K562 (cell line): ENCODE measurements at regions not wholly inside any gene's neighbourhood (a gene's known extent, or its start where the extent isn't known, plus 50 kb on each side); places are given as distances from the start of the nearest gene placed in this dataset.

Experiments used
- ATAC-seq: fragments of 200-7000 bp; cut with Tn5 transposase; 3 replicates; pipeline ENCODE4 v1.9.1; 2020; ENCODE audit warnings: moderate library complexity
- BruUV-seq: library from RNA; stranded (reverse); fragments of 400-500 nt; replicated peaks from 2 replicates; lab custom pipeline; 2021; lab: Mats Ljungman, UMichigan
- CTCF ChIA-PET: fragments of 300-600 bp; formaldehyde crosslinking; extraction: SDS; loops from one replicate; lab custom pipeline; 2021; ENCODE audit warnings: low intra/inter-chr PET ratio; lab: Yijun Ruan, JAX
- POLR2A ChIA-PET: fragments of 300-600, 350-650 bp; sonication (Branson Sonifier 250); formaldehyde crosslinking; extraction: SDS; loops from one replicate; lab custom pipeline; 2021; ENCODE audit warnings: antibody characterized with exemption, inconsistent platforms; lab: Yijun Ruan, JAX
- DNase-seq, 4 experiments: peaks; one replicate each; pipeline versions ENCODE4 v3.0.0 to v3.0.0-alpha.2; 2011 to 2018; ENCODE audit warnings: low spot score in 3 of 4, mixed read lengths in 3 of 4; ENCODE audit errors: extremely low read depth in 1 of 4
- FAIRE-seq: peaks from 2 replicates; lab custom pipeline; 2011; peaks lifted over from hg19 to GRCh38; lab: Jason Lieb, UNC
- H2AFZ ChIP-seq: 2 replicates; pipeline ENCODE4 v1.6.0; 2011; ENCODE audit warnings: low read depth, low read length, control low read depth, inconsistent platforms
- H3K27ac ChIP-seq: fragments of 200-600 bp; 3 replicates; pipeline ENCODE4 v1.8.0; 2011; ENCODE audit warnings: low read depth, mild to moderate bottlenecking, control low read depth, inconsistent platforms, low read length, moderate library complexity, mixed read lengths; ENCODE audit errors: extremely low read depth
- H3K27me3 ChIP-seq, 2 experiments: fragments of 300-600 bp in 1 of 2; 2 replicates in 1 of 2; 3 replicates in 1 of 2; pipeline versions ENCODE4 v1.6.0 to v1.8.0; 2011; ENCODE audit warnings: inconsistent platforms in 2 of 2, low read length in 2 of 2, mild to moderate bottlenecking in 1 of 2, mixed read lengths in 1 of 2, moderate library complexity in 1 of 2; ENCODE audit not compliant: control insufficient read depth in 2 of 2, insufficient read depth in 2 of 2
- H3K36me3 ChIP-seq: fragments of 300-600 bp; 3 replicates; pipeline ENCODE4 v1.8.0; 2011; ENCODE audit warnings: mild to moderate bottlenecking, low read length, inconsistent platforms; ENCODE audit not compliant: control insufficient read depth, insufficient read depth
- H3K4me1 ChIP-seq, 2 experiments: fragments of 200-600 bp in 1 of 2; replicated peaks in 1 of 2; 2 replicates in 1 of 2; 3 replicates in 1 of 2; pipeline versions ENCODE4 v1.5.1 to v1.8.0; 2011; ENCODE audit warnings: inconsistent platforms in 2 of 2, low read length in 2 of 2, mild to moderate bottlenecking in 1 of 2, mixed read lengths in 1 of 2, moderate library complexity in 1 of 2; ENCODE audit not compliant: control insufficient read depth in 2 of 2, insufficient read depth in 2 of 2
- H3K4me2 ChIP-seq: 2 replicates; pipeline ENCODE4 v1.6.1; 2011; ENCODE audit warnings: low read length, control low read depth, inconsistent platforms, mixed read lengths; ENCODE audit not compliant: insufficient read depth
- H3K4me3 ChIP-seq: fragments of 200-600 bp; sonication (generic), shearing (Covaris generic); 2 replicates; pipeline ENCODE4 v1.5.1; 2016; ENCODE audit warnings: control low read depth, inconsistent platforms
- H3K79me2 ChIP-seq: fragments of 200-600 bp; 3 replicates; pipeline ENCODE4 v1.8.0; 2011; ENCODE audit warnings: low read length, inconsistent platforms; ENCODE audit not compliant: control insufficient read depth, insufficient read depth
- H3K9ac ChIP-seq, 2 experiments: 2 replicates each; pipeline versions ENCODE4 v1.6.0 to v1.6.1; 2011; ENCODE audit warnings: low read depth in 2 of 2, low read length in 2 of 2, control low read depth in 1 of 2, inconsistent platforms in 1 of 2, mild to moderate bottlenecking in 1 of 2, mixed read lengths in 1 of 2; ENCODE audit not compliant: insufficient read depth in 1 of 2
- H3K9me1 ChIP-seq: one replicate; pipeline ENCODE4 v1.6.0; 2011; ENCODE audit warnings: inconsistent platforms, mild to moderate bottlenecking, low read length, moderate library complexity; ENCODE audit not compliant: control insufficient read depth, insufficient read depth
- H3K9me3 ChIP-seq: replicated peaks from 2 replicates; pipeline ENCODE4 v1.5.1; 2011; ENCODE audit warnings: low read depth, low read length, inconsistent platforms; ENCODE audit not compliant: control insufficient read depth, insufficient read depth
- H4K20me1 ChIP-seq: replicated peaks from 2 replicates; pipeline ENCODE4 v1.6.1; 2011; ENCODE audit warnings: low read length, inconsistent platforms, mixed read lengths; ENCODE audit not compliant: control insufficient read depth, insufficient read depth
- CBX2 ChIP-seq: fragments of 200-600 bp; sonication (generic); IDR thresholded peaks from one replicate; pipeline ENCODE4 v1.6.1; 2012; ENCODE audit warnings: mild to moderate bottlenecking, low read length, inconsistent platforms; ENCODE audit not compliant: insufficient read depth, poor library complexity, severe bottlenecking
- CCNT2 ChIP-seq: IDR thresholded peaks from 2 replicates; pipeline ENCODE4 v1.6.1; 2011; ENCODE audit warnings: borderline replicate concordance, low read depth, mild to moderate bottlenecking, moderate library complexity, mixed read lengths, low read length; ENCODE audit not compliant: insufficient read length; ENCODE audit errors: extremely low read depth
- CHD1 ChIP-seq: fragments of 200-600 bp; sonication (generic); IDR thresholded peaks from one replicate; pipeline ENCODE4 v1.6.1; 2012; ENCODE audit warnings: mild to moderate bottlenecking, moderate library complexity, low read length, inconsistent platforms
- CHD4 ChIP-seq: fragments of 200-600 bp; sonication (generic); IDR thresholded peaks from 3 replicates; pipeline ENCODE4 v1.6.1; 2012; ENCODE audit warnings: low read depth, mild to moderate bottlenecking, mixed read lengths, low read length, inconsistent platforms; ENCODE audit not compliant: insufficient read depth, insufficient replicate concordance, poor library complexity, severe bottlenecking
- CREB1 ChIP-seq, 2 experiments: sonication (generic) in 1 of 2; formaldehyde crosslinking in 1 of 2; IDR thresholded peaks; 2 replicates each; pipeline versions ENCODE4 v1.6.1 to v1.8.0; 2012 to 2022; ENCODE audit warnings: inconsistent platforms in 1 of 2, mild to moderate bottlenecking in 1 of 2, missing genetic modification reagents in 1 of 2, moderate library complexity in 1 of 2
- FOXO4 ChIP-seq: fragments of 450-650 bp; formaldehyde crosslinking; IDR thresholded peaks from 2 replicates; pipeline ENCODE4 v1.4.0; 2020; ENCODE audit warnings: mild to moderate bottlenecking, moderate library complexity
- HNRNPH1 ChIP-seq: fragments of 200-400 bp; formaldehyde crosslinking; optimal IDR thresholded peaks from 2 replicates; pipeline ENCODE3; 2017; ENCODE audit warnings: low read depth, mild to moderate bottlenecking, low read length, moderate library complexity
- MBD1 ChIP-seq: fragments of 250-450 bp; sonication (Bioruptor Pico); IDR thresholded peaks from 2 replicates; pipeline ENCODE4 v1.8.0; 2022; ENCODE audit warnings: inconsistent platforms
- MEF2D ChIP-seq: conservative IDR thresholded peaks from 2 replicates; pipeline ENCODE4 v1.6.1; 2016; ENCODE audit warnings: low read depth, missing genetic modification characterization, missing compliant biosample characterization
- SMARCB1 ChIP-seq: IDR thresholded peaks from 2 replicates; pipeline ENCODE4 v1.6.1; 2011; ENCODE audit warnings: improper control_type of control experiment, low read depth; ENCODE audit not compliant: insufficient read length
- ZFP91 ChIP-seq: sonication (generic); formaldehyde crosslinking; IDR thresholded peaks from 2 replicates; pipeline ENCODE4 v1.8.0; 2022; ENCODE audit warnings: mild to moderate bottlenecking, missing genetic modification reagents
- ZNF124 ChIP-seq: sonication (generic); formaldehyde crosslinking; IDR thresholded peaks from 2 replicates; pipeline ENCODE4 v1.8.1; 2022; ENCODE audit warnings: missing genetic modification reagents
- ZNF655 ChIP-seq: fragments of 250-450 bp; sonication (Bioruptor Pico); IDR thresholded peaks from 2 replicates; pipeline ENCODE4 v1.5.0; 2021
- ZNF778 ChIP-seq: fragments of 450-650 bp; formaldehyde crosslinking; IDR thresholded peaks from 2 replicates; pipeline ENCODE4 v1.4.0; 2020; ENCODE audit warnings: mild to moderate bottlenecking, moderate library complexity
- ZSCAN29 ChIP-seq: fragments of 450-650 bp; IDR thresholded peaks from 2 replicates; pipeline ENCODE4 v1.6.1; 2017
- WGBS: fragments of 100-300 bp; shearing (Covaris generic); methylation state at CpG from one replicate; pipeline ENCODE4 v1.1.6; 2016; ENCODE audit warnings: low coverage, mixed read lengths; ENCODE audit not compliant: insufficient coverage; ENCODE audit errors: missing lambda C conversion rate; 5-methylcytosine and 5-hydroxymethylcytosine counted together
- in situ Hi-C: fragments of 300-500 bp; cut with MboI; formaldehyde crosslinking; loops from 4 replicates; pipeline ENCODE4 v1.15.0; 2018; ENCODE audit warnings: inconsistent platforms, mixed read lengths
- intact Hi-C: fragments of 100-400 bp; cut with micrococcal nuclease; formaldehyde crosslinking; loops from 2 replicates; pipeline ENCODE4 v1.14.2; 2022

GRCh38 chr6:81937296-81937937 is 184.9 kb upstream of the TENT5A start:
- no peaks in the 10 kb centered on the region for H3K27me3 ChIP-seq
- WGBS: 37% methylated on average over 6 of the region's 6 CpGs
- ChIA-PET POLR2A (interaction anchor here (0.6 kb wide), 1 partner anchor 1570 kb away, joined by 3 read pairs; no protein-coding TSS in a partner anchor), CTCF (no interaction called here)
- FAIRE-seq: peak; percentile 11
- no peaks in the 10 kb centered on the region for H3K9me1 ChIP-seq
- no peak overlapping the region; the same call in 1 of the 2 replicates for H3K4me3 ChIP-seq
- H3K9ac ChIP-seq: peak overlapping the region in 1 of 2 experiments; percentile 58; a peak in 2 of 4 replicates
- ATAC-seq: no peak
- no peaks in the 10 kb centered on the region for H4K20me1 ChIP-seq
- no peaks in the 10 kb centered on the region for H3K9me3 ChIP-seq
- no TSS peak for BruUV-seq
- peak in 1 of 4 experiments; percentile 3 for DNase-seq
- no peaks in the 10 kb centered on the region for H3K79me2 ChIP-seq
- in situ Hi-C loops: no loop called here
- peak overlapping the region; percentile 83 for H2AFZ ChIP-seq
- intact Hi-C loops: no loop called here
- H3K27ac ChIP-seq: peak overlapping the region; percentile 86
- H3K4me2 ChIP-seq: peak overlapping the region; percentile 59
- no peaks in the 10 kb centered on the region for H3K36me3 ChIP-seq
- peaks cover 0 to 24% of the 10 kb centered on the region in 2 experiments; a peak in 3 of 5 replicates for H3K4me1 ChIP-seq
- TF ChIP-seq CHD1: no peak
- no peak for TF ChIP-seq ZNF655 (CRISPR knock-in tag)
- TF ChIP-seq CBX2: no peak
- TF ChIP-seq HNRNPH1: no peak
- TF ChIP-seq CREB1 (IDR thresholded peaks at IDR 0.05): no peak
- TF ChIP-seq CREB1 (CRISPR knock-in tag; IDR thresholded peaks at IDR 0.05): no peak
- peak; percentile 77 for TF ChIP-seq MEF2D (tag)
- TF ChIP-seq SMARCB1: no peak
- no peak for TF ChIP-seq CHD4
- TF ChIP-seq CCNT2: no peak
- TF ChIP-seq ZNF778 (CRISPR knock-in tag): no peak
- no peak for TF ChIP-seq ZFP91
- TF ChIP-seq ZSCAN29: no peak
- TF ChIP-seq MBD1 (CRISPR knock-in tag): no peak
- no peak for TF ChIP-seq FOXO4
- no peak for TF ChIP-seq ZNF124
